ENCODE measurements at regions not wholly inside any gene's neighbourhood (a gene's known extent, or its start where the extent isn't known, plus 50 kb on each side); places are given as distances from the start of the nearest gene placed in this dataset.

GRCh38 chr6:87784051-87784450, 82.0 kb upstream of the AKIRIN2 start:
- no peaks in the 10 kb centered on the region for H3K36me3 Mint-ChIP-seq (ENCODE audit: low read depth)
- H3K27me3 Mint-ChIP-seq, result no peaks in the 10 kb centered on the region
- H3K4me3 Mint-ChIP-seq, result no peak overlapping the region
- TF ChIP-seq CTCF (IDR thresholded peaks at IDR 0.05), result no peak
- H3K27ac Mint-ChIP-seq, result no peak overlapping the region
- CTCF ChIA-PET, result interaction anchor here (1.2 kb wide), 1 partner anchor 9 kb away, joined by 3 read pairs; no protein-coding TSS in a partner anchor
- no peaks in the 10 kb centered on the region for H3K9me3 Mint-ChIP-seq
- intact Hi-C loops (cut with micrococcal nuclease), result no loop called here
- DNase-seq (no peak), ATAC-seq (no peak)
- H3K4me1 Mint-ChIP-seq (ENCODE audit: low read depth), result no peaks in the 10 kb centered on the region
- POLR2A ChIA-PET, result no interaction called here

GRCh38 chr6:87779542-87779941, 77.5 kb upstream of the AKIRIN2 start:
- H3K36me3 Mint-ChIP-seq (ENCODE audit: low read depth), result no peaks in the 10 kb centered on the region
- ChIA-PET POLR2A (no interaction called here), CTCF (no interaction called here)
- intact Hi-C loops (cut with micrococcal nuclease), result no loop called here
- H3K27me3 Mint-ChIP-seq, result no peaks in the 10 kb centered on the region
- H3K27ac Mint-ChIP-seq, result no peak overlapping the region
- no peak for DNase-seq
- H3K4me1 Mint-ChIP-seq (ENCODE audit: low read depth), result no peaks in the 10 kb centered on the region
- no peaks in the 10 kb centered on the region for H3K9me3 Mint-ChIP-seq
- no peak overlapping the region for H3K4me3 Mint-ChIP-seq
- ATAC-seq, result no peak
- no peak for TF ChIP-seq CTCF (IDR thresholded peaks at IDR 0.05)

- no peak for DNase-seq
- no peak for ATAC-seq
- POLR2A ChIA-PET, result interaction anchor here (1.0 kb wide), 1 partner anchor 55 kb away, joined by 3 read pairs; no protein-coding TSS in a partner anchor
- Mint-ChIP-seq H3K9me3 (no peaks in the 10 kb centered on the region), H3K4me3 (no peak overlapping the region), H3K27me3 (peaks cover 3% of the 10 kb centered on the region), H3K36me3 (ENCODE audit: low read depth) (no peaks in the 10 kb centered on the region), H3K27ac (no peak overlapping the region), H3K4me1 (ENCODE audit: low read depth) (no peaks in the 10 kb centered on the region)
- intact Hi-C loops (cut with micrococcal nuclease), result no loop called here
- no peak for TF ChIP-seq CTCF (IDR thresholded peaks at IDR 0.05)
- CTCF ChIA-PET, result no interaction called here
Observed at GRCh38 chr6:87772597-87773530, 70.8 kb upstream of the AKIRIN2 start.

GRCh38 chr6:87767478-87767877, 65.4 kb upstream of the AKIRIN2 start:
- CTCF ChIA-PET, result interaction anchor here (1.1 kb wide), 1 partner anchor 140 kb away, joined by 3 read pairs; no protein-coding TSS in a partner anchor

More at GRCh38 chr6:87767478-87767877, 65.4 kb upstream of the AKIRIN2 start:
- DNase-seq (no peak), ATAC-seq (no peak)
- no peak for TF ChIP-seq CTCF (IDR thresholded peaks at IDR 0.05)
- H3K27ac Mint-ChIP-seq, result no peak overlapping the region
- H3K27me3 Mint-ChIP-seq, result peaks cover 3% of the 10 kb centered on the region
- H3K4me1 Mint-ChIP-seq (ENCODE audit: low read depth), result no peaks in the 10 kb centered on the region
- H3K9me3 Mint-ChIP-seq, result no peaks in the 10 kb centered on the region
- intact Hi-C loops (cut with micrococcal nuclease), result no loop called here
- POLR2A ChIA-PET, result no interaction called here
- H3K36me3 Mint-ChIP-seq (ENCODE audit: low read depth), result no peaks in the 10 kb centered on the region
- H3K4me3 Mint-ChIP-seq, result no peak overlapping the region
